Ishikawa (cell line): ENCODE measurements at regions not wholly inside any gene's neighbourhood (a gene's known extent, or its start where the extent isn't known, plus 50 kb on each side); places are given as distances from the start of the nearest gene placed in this dataset.

Experiments
- EP300 ChIP-seq: IDR thresholded peaks from 2 replicates; pipeline ENCODE4 v1.6.1; 2012; ENCODE audit warnings: borderline replicate concordance
- FOXM1 ChIP-seq: IDR thresholded peaks from 2 replicates; pipeline ENCODE4 v1.6.1; 2012; ENCODE audit warnings: low read depth, borderline replicate concordance
- TF ChIP-seq, protein P1 (sequence below): IDR thresholded peaks from 2 replicates; pipeline ENCODE4 v1.6.1; 2012

DNA sequence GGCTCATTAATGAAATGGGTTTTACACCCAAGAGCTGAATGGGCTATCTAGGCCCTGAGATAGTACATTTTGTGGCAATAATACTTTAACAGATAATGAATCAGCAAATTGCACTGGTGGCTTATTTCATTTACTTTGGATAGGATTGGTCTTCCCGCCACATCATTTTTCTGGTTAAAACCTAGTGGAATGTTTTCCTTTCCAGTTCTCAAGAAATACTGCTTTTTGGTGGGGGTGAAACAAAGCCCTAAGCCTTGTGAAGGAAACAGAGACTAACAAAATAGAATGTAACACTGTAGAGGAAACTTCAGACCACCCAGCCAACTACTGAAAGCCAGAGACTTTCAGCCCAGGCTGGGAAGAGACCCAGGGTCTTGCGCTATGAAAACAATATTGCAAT is 172.2 kb downstream of the HHIPL2 start:
- no peak for TF ChIP-seq EP300
- no peak for TF ChIP-seq FOXM1
- TF ChIP-seq, protein P1, sequence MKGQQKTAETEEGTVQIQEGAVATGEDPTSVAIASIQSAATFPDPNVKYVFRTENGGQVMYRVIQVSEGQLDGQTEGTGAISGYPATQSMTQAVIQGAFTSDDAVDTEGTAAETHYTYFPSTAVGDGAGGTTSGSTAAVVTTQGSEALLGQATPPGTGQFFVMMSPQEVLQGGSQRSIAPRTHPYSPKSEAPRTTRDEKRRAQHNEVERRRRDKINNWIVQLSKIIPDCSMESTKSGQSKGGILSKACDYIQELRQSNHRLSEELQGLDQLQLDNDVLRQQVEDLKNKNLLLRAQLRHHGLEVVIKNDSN = no peak
